IMR-90 (cell line): ENCODE measurements at regions not wholly inside any gene's neighbourhood (a gene's known extent, or its start where the extent isn't known, plus 50 kb on each side); places are given as distances from the start of the nearest gene placed in this dataset.

Experiments used
- ATAC-seq: fragments of 200-7000 bp; cut with Tn5 transposase; 2 replicates; pipeline ENCODE4 v1.9.1; 2020; ENCODE audit warnings: low read depth, mild to moderate bottlenecking, moderate library complexity
- BruUV-seq: library from RNA; stranded (reverse); fragments of 400-500 nt; replicated peaks from 2 replicates; lab custom pipeline; 2021; lab: Mats Ljungman, UMichigan
- CTCF ChIA-PET: fragments of 300-600 bp; formaldehyde crosslinking; extraction: SDS; loops from one replicate; lab custom pipeline; 2021; ENCODE audit warnings: antibody characterized with exemption; lab: Yijun Ruan, JAX
- POLR2A ChIA-PET: fragments of 300-600 bp; sonication (Branson Sonifier 250); formaldehyde crosslinking; loops from one replicate; lab custom pipeline; 2022; ENCODE audit warnings: antibody characterized with exemption; ENCODE audit not compliant: unreplicated experiment; lab: Charles Lee
- DNase-seq: peaks from one replicate; pipeline ENCODE4 v3.0.0; 2013
- H2AFZ ChIP-seq: replicated peaks from 2 replicates; pipeline ENCODE3; 2013; ENCODE audit warnings: low read length, mild to moderate bottlenecking; ENCODE audit not compliant: poor library complexity
- H2AK5ac ChIP-seq: 2 replicates; pipeline ENCODE4 v1.6.1; 2013; ENCODE audit warnings: low read depth, low read length, inconsistent platforms
- H2AK9ac ChIP-seq: replicated peaks from 2 replicates; pipeline ENCODE3; 2013; ENCODE audit warnings: mild to moderate bottlenecking, low read depth, low read length, moderate library complexity; ENCODE audit not compliant: poor library complexity
- H2BK120ac ChIP-seq: 2 replicates; pipeline ENCODE4 v1.6.1; 2013; ENCODE audit warnings: low read depth, low read length, inconsistent platforms
- H2BK15ac ChIP-seq: 3 replicates; pipeline ENCODE4 v1.6.1; 2013; ENCODE audit warnings: low read depth, low read length, inconsistent platforms
- H2BK20ac ChIP-seq: 2 replicates; pipeline ENCODE4 v1.6.1; 2013; ENCODE audit warnings: low read depth, mild to moderate bottlenecking, inconsistent platforms, low read length, moderate library complexity
- H2BK5ac ChIP-seq: 2 replicates; pipeline ENCODE4 v1.6.1; 2013; ENCODE audit warnings: mild to moderate bottlenecking, low read depth, low read length, inconsistent platforms; ENCODE audit not compliant: poor library complexity, severe bottlenecking
- H3K14ac ChIP-seq: replicated peaks from 2 replicates; pipeline ENCODE4 v1.6.1; 2013; ENCODE audit warnings: low read depth, low read length, inconsistent platforms
- H3K18ac ChIP-seq: 2 replicates; pipeline ENCODE4 v1.6.1; 2013; ENCODE audit warnings: low read depth, low read length, control low read depth
- H3K23ac ChIP-seq: 2 replicates; pipeline ENCODE4 v1.6.1; 2013; ENCODE audit warnings: low read depth, low read length, inconsistent platforms
- H3K27ac ChIP-seq: 2 replicates; pipeline ENCODE4 v1.5.1; 2013; ENCODE audit warnings: mild to moderate bottlenecking, control low read depth, low read length; ENCODE audit not compliant: insufficient read depth
- H3K27me3 ChIP-seq: 2 replicates; pipeline ENCODE4 v1.6.1; 2013; ENCODE audit warnings: low read length; ENCODE audit not compliant: control insufficient read depth, insufficient read depth
- H3K36me3 ChIP-seq: 2 replicates; pipeline ENCODE4 v1.6.1; 2013; ENCODE audit warnings: low read length, mixed read lengths; ENCODE audit not compliant: control insufficient read depth, insufficient read depth
- H3K4ac ChIP-seq: 2 replicates; pipeline ENCODE4 v1.6.1; 2013; ENCODE audit warnings: low read depth, low read length, inconsistent platforms
- H3K4me1 ChIP-seq: 2 replicates; pipeline ENCODE4 v1.6.1; 2013; ENCODE audit warnings: low read length, mixed read lengths; ENCODE audit not compliant: control insufficient read depth, insufficient read depth
- H3K4me2 ChIP-seq: 2 replicates; pipeline ENCODE4 v1.6.1; 2013; ENCODE audit warnings: low read depth, mild to moderate bottlenecking, control low read depth, low read length, moderate library complexity
- H3K4me3 ChIP-seq: 2 replicates; pipeline ENCODE4 v1.5.1; 2013; ENCODE audit warnings: low read depth, mild to moderate bottlenecking, control low read depth, low read length, moderate library complexity; ENCODE audit not compliant: insufficient read depth
- H3K56ac ChIP-seq: 2 replicates; pipeline ENCODE4 v1.6.1; 2013; ENCODE audit warnings: low read length, inconsistent platforms; ENCODE audit not compliant: insufficient read depth; ENCODE audit errors: extremely low read depth
- H3K79me1 ChIP-seq, 2 experiments: 2 replicates each; pipeline ENCODE4 v1.6.1; 2013; ENCODE audit warnings: low read length in 2 of 2, inconsistent platforms in 1 of 2, low read depth in 1 of 2
- H3K9ac ChIP-seq: 2 replicates; pipeline ENCODE4 v1.6.1; 2013; ENCODE audit warnings: low read depth, low read length, control low read depth
- H3K9me1 ChIP-seq: 2 replicates; pipeline ENCODE4 v1.6.1; 2013; ENCODE audit warnings: low read length, inconsistent platforms; ENCODE audit not compliant: insufficient read depth
- H3K9me3 ChIP-seq: 2 replicates; pipeline ENCODE4 v1.6.1; 2013; ENCODE audit warnings: low read length; ENCODE audit not compliant: control insufficient read depth, insufficient read depth
- H4K20me1 ChIP-seq: 2 replicates; pipeline ENCODE4 v1.6.1; 2013; ENCODE audit warnings: low read length, inconsistent platforms; ENCODE audit not compliant: insufficient read depth
- H4K5ac ChIP-seq: 2 replicates; pipeline ENCODE4 v1.6.1; 2013; ENCODE audit warnings: mild to moderate bottlenecking, low read depth, low read length, control low read depth
- H4K8ac ChIP-seq, 2 experiments: 2 replicates each; pipeline ENCODE4 v1.6.1; 2013; ENCODE audit warnings: low read depth in 2 of 2, low read length in 2 of 2, control low read depth in 1 of 2, inconsistent platforms in 1 of 2
- H4K91ac ChIP-seq: 2 replicates; pipeline ENCODE4 v1.6.1; 2013; ENCODE audit warnings: low read depth, low read length, inconsistent platforms; ENCODE audit not compliant: insufficient read depth
- BHLHE40 ChIP-seq: fragments of 150-350 bp; IDR thresholded peaks from 2 replicates; pipeline ENCODE4 v1.6.1; 2016; ENCODE audit warnings: mild to moderate bottlenecking, low read depth, low read length
- CHD1 ChIP-seq: IDR thresholded peaks from 2 replicates; pipeline ENCODE4 v1.6.1; 2012; ENCODE audit warnings: low read depth, low read length, improper control_type of control experiment
- FOS ChIP-seq: fragments of 150-350 bp; IDR thresholded peaks from 2 replicates; pipeline ENCODE4 v1.6.1; 2016; ENCODE audit warnings: low read depth, low read length
- MXI1 ChIP-seq: IDR thresholded peaks from 2 replicates; pipeline ENCODE4 v1.6.1; 2012; ENCODE audit warnings: low read depth, mild to moderate bottlenecking, low read length, moderate library complexity, borderline replicate concordance
- NFE2L2 ChIP-seq: fragments of 150-350 bp; IDR thresholded peaks from 2 replicates; pipeline ENCODE4 v1.6.1; 2016; ENCODE audit warnings: low read depth, mild to moderate bottlenecking, low read length
- RFX5 ChIP-seq: IDR thresholded peaks from 2 replicates; pipeline ENCODE4 v1.8.0; 2012; ENCODE audit warnings: low read depth, mild to moderate bottlenecking, low read length, moderate library complexity
- WGBS, 2 experiments: methylation state at CpG; one replicate each; pipeline versions ENCODE4 v1.1.5 to v1.1.7; 2013; ENCODE audit warnings: missing lambda C conversion rate in 2 of 2; ENCODE audit not compliant: insufficient read length in 1 of 2; ENCODE audit errors: extremely low coverage in 2 of 2; 5-methylcytosine and 5-hydroxymethylcytosine counted together
- dilution Hi-C: fragments of 300-500 bp; cut with HindIII; formaldehyde crosslinking; loops from one replicate; pipeline ENCODE4 v1.14.3; 2018; ENCODE audit warnings: low sequenced_read_pairs; ENCODE audit not compliant: unreplicated experiment
- in situ Hi-C: fragments of 300-500 bp; cut with MboI; formaldehyde crosslinking; loops from 3 replicates; pipeline ENCODE4 v1.14.3; 2019; ENCODE audit warnings: low sequenced_read_pairs, inconsistent platforms, mixed read lengths
- intact Hi-C: fragments of 100-400 bp; cut with micrococcal nuclease; formaldehyde crosslinking; loops from 2 replicates; pipeline ENCODE4 v1.10.0; 2022

DNA sequence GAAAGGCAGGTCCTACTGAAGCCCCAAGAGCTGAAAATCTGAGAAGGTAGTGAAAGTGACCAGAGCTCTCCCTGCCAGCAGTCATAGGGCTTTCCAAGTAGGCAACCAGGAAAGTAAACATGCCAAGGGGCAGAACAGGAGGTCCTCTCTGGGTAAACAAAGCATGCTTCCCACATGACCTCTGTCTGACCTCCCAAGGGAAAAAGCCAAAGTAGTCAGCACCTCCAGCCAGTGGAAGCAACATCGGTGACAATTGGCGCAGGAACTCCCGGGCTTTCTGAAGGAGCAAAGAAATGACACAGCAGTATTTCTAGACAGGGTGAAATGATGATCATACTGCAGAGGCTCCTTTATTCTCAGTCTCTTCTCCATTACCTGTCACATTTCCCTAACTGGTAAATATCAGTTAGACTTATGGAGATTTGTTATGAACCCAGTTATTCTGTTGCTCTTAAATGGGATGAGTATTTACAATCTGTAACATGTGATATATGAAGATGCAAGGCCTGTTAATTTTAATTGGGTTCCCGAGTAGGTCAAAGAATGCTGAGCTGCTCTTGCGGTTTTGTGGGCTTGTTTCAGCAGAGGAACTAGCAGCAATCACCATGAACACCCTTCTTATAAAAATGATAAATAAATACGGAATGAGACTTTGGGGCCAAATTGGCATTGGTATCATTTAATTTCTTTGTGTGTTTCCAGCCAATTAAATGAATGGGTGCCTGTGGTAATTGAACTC, 321.0 kb downstream of the RND3 start:
- Histone ChIP-seq H4K5ac (0 out of 2 replicates have a peak overlapping the region, but pooled peaks have one; percentile 2), H3K9me3 (no peaks in the 10 kb centered on the region), H3K56ac (no peak overlapping the region), H3K79me1 (no peaks in the 10 kb centered on the region), H3K18ac (peak overlapping the region; percentile 24; the same call in 1 of the 2 replicates), H3K27ac (no peak overlapping the region), H4K20me1 (no peaks in the 10 kb centered on the region), H2AFZ (peak overlapping the region; percentile 57), H3K14ac (peak overlapping the region; percentile 24), H2BK5ac (no peak overlapping the region), H2BK20ac (peak overlapping the region; percentile 47; the same call in 1 of the 2 replicates), H3K4me1 (peaks cover 5% of the 10 kb centered on the region; the same call in 1 of the 2 replicates), H3K36me3 (no peaks in the 10 kb centered on the region), H2BK15ac (no peak overlapping the region), H4K91ac (peak overlapping the region; percentile 75), H3K4ac (peak overlapping the region; percentile 63), H2BK120ac (peak overlapping the region; percentile 56), H2AK5ac (peak overlapping the region; percentile 16; the same call in 1 of the 2 replicates), H3K9ac (no peak overlapping the region), H3K4me3 (no peak overlapping the region), H4K8ac (peak overlapping the region in 1 of 2 experiments; percentile 53; a peak in 2 of 4 replicates), H3K9me1 (no peaks in the 10 kb centered on the region), H3K4me2 (no peak overlapping the region), H2AK9ac (no peak overlapping the region), H3K23ac (0 out of 2 replicates have a peak overlapping the region, but pooled peaks have one; percentile 4), H3K27me3 (no peaks in the 10 kb centered on the region)
- no CpG with 5 or more reads among the region's 6 CpGs for WGBS, 2 experiments
- DNase-seq (no peak), ATAC-seq (no peak)
- no TSS peak for BruUV-seq
- CTCF ChIA-PET = interaction anchor here (0.6 kb wide), 1 partner anchor 523 kb away, joined by 4 read pairs; no protein-coding TSS in a partner anchor
- POLR2A ChIA-PET = no interaction called here
- TF ChIP-seq RFX5 = no peak
- TF ChIP-seq MXI1 = no peak
- TF ChIP-seq CHD1 = no peak
- TF ChIP-seq FOS = no peak
- no peak for TF ChIP-seq BHLHE40
- TF ChIP-seq NFE2L2 = no peak
- in situ Hi-C loops = no loop called here
- intact Hi-C loops = no loop called here
- dilution Hi-C loops = no loop called here
